Calu3 (cell line): ENCODE measurements at regions not wholly inside any gene's neighbourhood (a gene's known extent, or its start where the extent isn't known, plus 50 kb on each side); places are given as distances from the start of the nearest gene placed in this dataset.

ENCODE experiments used
- BruUV-seq: library from RNA; stranded (reverse); fragments of 400-500 nt; replicated peaks from 2 replicates; lab custom pipeline; 2021; lab: Mats Ljungman, UMichigan
- CTCF ChIA-PET: fragments of 300-600 bp; sonication (Branson Sonifier 250); formaldehyde crosslinking; loops from one replicate; lab custom pipeline; 2022; ENCODE audit warnings: antibody characterized with exemption; lab: Charles Lee
- DNase-seq: peaks from one replicate; pipeline ENCODE4 v3.0.0; 2022
- H3K27ac Mint-ChIP-seq: one replicate; pipeline ENCODE4 v1.8.0; 2022; ENCODE audit warnings: mixed read lengths; ENCODE audit not compliant: unreplicated experiment
- H3K27me3 Mint-ChIP-seq: one replicate; pipeline ENCODE4 v1.8.0; 2022; ENCODE audit warnings: mixed read lengths; ENCODE audit not compliant: unreplicated experiment
- H3K36me3 Mint-ChIP-seq: one replicate; pipeline ENCODE4 v1.8.0; 2022; ENCODE audit warnings: mild to moderate bottlenecking, moderate library complexity, mixed read lengths; ENCODE audit not compliant: insufficient read depth, unreplicated experiment
- H3K4me1 Mint-ChIP-seq: one replicate; pipeline ENCODE4 v1.8.0; 2022; ENCODE audit warnings: mild to moderate bottlenecking, low read depth, mixed read lengths; ENCODE audit not compliant: unreplicated experiment
- H3K4me3 Mint-ChIP-seq: one replicate; pipeline ENCODE4 v1.8.0; 2022; ENCODE audit warnings: mild to moderate bottlenecking, low read depth, moderate library complexity, mixed read lengths; ENCODE audit not compliant: unreplicated experiment
- H3K9me3 Mint-ChIP-seq: one replicate; pipeline ENCODE4 v1.8.0; 2022; ENCODE audit warnings: low read depth, mixed read lengths; ENCODE audit not compliant: unreplicated experiment
- CTCF ChIP-seq: fragments of 200-600 bp; IDR thresholded peaks from one replicate; pipeline ENCODE4 v1.8.0; 2022; ENCODE audit warnings: antibody characterized with exemption; ENCODE audit not compliant: unreplicated experiment
- intact Hi-C: fragments of 100-400 bp; cut with micrococcal nuclease; formaldehyde crosslinking; loops from one replicate; pipeline ENCODE4 v1.10.0; 2022; ENCODE audit not compliant: unreplicated experiment

- no peaks in the 10 kb centered on the region for H3K27me3 Mint-ChIP-seq
- H3K9me3 Mint-ChIP-seq, result peaks cover 5% of the 10 kb centered on the region
- BruUV-seq, result no TSS peak
- intact Hi-C loops, result no loop called here
- H3K36me3 Mint-ChIP-seq, result no peaks in the 10 kb centered on the region
- H3K4me1 Mint-ChIP-seq, result no peaks in the 10 kb centered on the region
- no peak for DNase-seq
- TF ChIP-seq CTCF, result no peak
- H3K4me3 Mint-ChIP-seq, result no peak overlapping the region
- CTCF ChIA-PET, result no interaction called here
- no peak overlapping the region for H3K27ac Mint-ChIP-seq
Observed at GRCh38 chr11:81039916-81040524, 1599.2 kb upstream of the TENM4 start.

- peaks cover 5% of the 10 kb centered on the region for H3K9me3 Mint-ChIP-seq
- H3K36me3 Mint-ChIP-seq, result no peaks in the 10 kb centered on the region
- no peaks in the 10 kb centered on the region for H3K4me1 Mint-ChIP-seq
- no peak overlapping the region for H3K27ac Mint-ChIP-seq
- no peaks in the 10 kb centered on the region for H3K27me3 Mint-ChIP-seq
- no peak for TF ChIP-seq CTCF
- H3K4me3 Mint-ChIP-seq, result no peak overlapping the region
- no TSS peak for BruUV-seq
- DNase-seq, result no peak
- intact Hi-C loops, result no loop called here
- CTCF ChIA-PET, result no interaction called here
Observed at GRCh38 chr11:81036168-81036870, 1595.5 kb upstream of the TENM4 start.

GRCh38 chr11:81033779-81034540 lies 1593.1 kb upstream of the TENM4 start:
- DNase-seq, result no peak
- no peak overlapping the region for H3K4me3 Mint-ChIP-seq
- H3K9me3 Mint-ChIP-seq, result peaks cover 5% of the 10 kb centered on the region
- BruUV-seq, result no TSS peak
- no peak for TF ChIP-seq CTCF
- H3K27ac Mint-ChIP-seq, result no peak overlapping the region
- H3K4me1 Mint-ChIP-seq, result no peaks in the 10 kb centered on the region
- CTCF ChIA-PET, result no interaction called here
- H3K36me3 Mint-ChIP-seq, result no peaks in the 10 kb centered on the region
- H3K27me3 Mint-ChIP-seq, result no peaks in the 10 kb centered on the region
- intact Hi-C loops, result no loop called here

- H3K4me3 Mint-ChIP-seq, result no peak overlapping the region
- intact Hi-C loops, result no loop called here
- TF ChIP-seq CTCF, result no peak
- H3K9me3 Mint-ChIP-seq, result peaks cover 5% of the 10 kb centered on the region
- no peaks in the 10 kb centered on the region for H3K36me3 Mint-ChIP-seq
- no peaks in the 10 kb centered on the region for H3K27me3 Mint-ChIP-seq
- DNase-seq, result no peak
- no peaks in the 10 kb centered on the region for H3K4me1 Mint-ChIP-seq
- no TSS peak for BruUV-seq
- CTCF ChIA-PET, result no interaction called here
- no peak overlapping the region for H3K27ac Mint-ChIP-seq
Observed at GRCh38 chr11:81032906-81033305, 1592.1 kb upstream of the TENM4 start.
